Right lobe of liver (tissue), 6 donors: ENCODE measurements at regions not wholly inside any gene's neighbourhood (a gene's known extent, or its start where the extent isn't known, plus 50 kb on each side); places are given as distances from the start of the nearest gene placed in this dataset.

ENCODE experiments used
- ATAC-seq, 4 donors: fragments of 200-7000 bp; cut with Tn5 transposase; one replicate each; pipeline ENCODE4 v1.9.1; 2020; ENCODE audit warnings: mild to moderate bottlenecking in 4 of 4, moderate library complexity in 4 of 4
- DNase-seq, 3 donors: peaks; one replicate each; pipeline ENCODE4 v3.0.0-alpha.2; 2020
- H3K27ac ChIP-seq, 3 donors: fragments of 200-600 bp; one replicate each; pipeline ENCODE4 v1.8.0; 2022
- H3K27me3 ChIP-seq, 2 donors: fragments of 200-600 bp; one replicate each; pipeline ENCODE4 v1.8.0; 2022
- H3K36me3 ChIP-seq, 4 donors: fragments of 200-600 bp; sonication (generic) in 1 of 4; one replicate each; pipeline versions ENCODE4 v1.5.1 to v1.8.0; 2017 to 2022; ENCODE audit warnings: control low read depth in 1 of 4
- H3K4me1 ChIP-seq, 4 donors: fragments of 200-600 bp; sonication (generic) in 1 of 4; one replicate each; pipeline versions ENCODE4 v1.5.1 to v1.8.0; 2017 to 2022; ENCODE audit warnings: control low read depth in 1 of 4
- H3K4me3 ChIP-seq, 3 donors: fragments of 200-600 bp; one replicate each; pipeline ENCODE4 v1.8.0; 2022
- H3K9me3 ChIP-seq, 4 donors: fragments of 200-600 bp; sonication (generic) in 1 of 4; one replicate each; pipeline versions ENCODE4 v1.5.1 to v1.8.0; 2017 to 2022; ENCODE audit warnings: control low read depth in 1 of 4
- CTCF ChIP-seq, 4 donors: fragments of 200-600 bp in 3 of 4; fragments of 450-650 bp in 1 of 4; IDR thresholded peaks; one replicate each; pipeline versions ENCODE4 v1.5.1 to v1.8.0; 2016 to 2022; ENCODE audit warnings: antibody characterized with exemption in 4 of 4, mild to moderate bottlenecking in 2 of 4
- POLR2A ChIP-seq: fragments of 450-650 bp; IDR thresholded peaks from one replicate; pipeline ENCODE4 v1.6.1; 2017; ENCODE audit warnings: antibody characterized with exemption, mild to moderate bottlenecking
- WGBS: methylation state at CpG from one replicate; pipeline ENCODE4 v1.1.6; 2018; ENCODE audit warnings: low coverage, low lambda C conversion rate; ENCODE audit not compliant: insufficient coverage; ENCODE audit errors: missing lambda C conversion rate; 5-methylcytosine and 5-hydroxymethylcytosine counted together
- intact Hi-C, 2 donors: fragments of 100-400 bp; cut with DNase I; formaldehyde crosslinking; loops; one replicate each; pipeline versions ENCODE4 v1.11.2 to v1.14.1; 2022
- donor health status: DM: no; HTN: yes; CAD: no.
- donor health status: DM: no; HTN: no; CAD: no.
- donor health status: DM: no; HTN: no; CAD: no.
- donor health status: DM: no; HTN: yes; CAD: no.
- donor health status: DM: no; HTN: yes; CAD: no.

GRCh38 chr6:133697666-133698065 is 191.2 kb upstream of the TCF21 start:
- no peak for ATAC-seq
- H3K36me3 ChIP-seq: no peaks in the 10 kb centered on the region
- 37% methylated on average over 1 of the region's 1 CpG for WGBS
- no peaks in the 10 kb centered on the region for H3K4me1 ChIP-seq
- H3K27me3 ChIP-seq: no peaks in the 10 kb centered on the region
- no peaks in the 10 kb centered on the region for H3K9me3 ChIP-seq
- no peak for DNase-seq
- TF ChIP-seq POLR2A (no peak), CTCF (IDR thresholded peaks at IDR 0.05) (no peak)
- intact Hi-C loops: no loop called here
- no peak overlapping the region for H3K27ac ChIP-seq
- no peak overlapping the region for H3K4me3 ChIP-seq

- no peaks in the 10 kb centered on the region for H3K9me3 ChIP-seq
- no CpG with 5 or more reads among the region's 1 CpG for WGBS
- intact Hi-C loops: no loop called here
- no peak for ATAC-seq
- no peak overlapping the region for H3K27ac ChIP-seq
- no peaks in the 10 kb centered on the region for H3K27me3 ChIP-seq
- H3K36me3 ChIP-seq: no peaks in the 10 kb centered on the region
- TF ChIP-seq POLR2A (no peak), CTCF (IDR thresholded peaks at IDR 0.05) (no peak)
- no peak overlapping the region for H3K4me3 ChIP-seq
- DNase-seq: no peak
- H3K4me1 ChIP-seq: no peaks in the 10 kb centered on the region
Measured at GRCh38 chr6:133698272-133698671, 190.6 kb upstream of the TCF21 start.

- Histone ChIP-seq H3K27me3 (no peaks in the 10 kb centered on the region), H3K27ac (no peak overlapping the region), H3K9me3 (no peaks in the 10 kb centered on the region), H3K36me3 (no peaks in the 10 kb centered on the region), H3K4me3 (no peak overlapping the region), H3K4me1 (no peaks in the 10 kb centered on the region)
- no peak for DNase-seq
- peak in 1 of 4 donors; percentile 82 for ATAC-seq
- WGBS: 75% methylated on average over 1 of the region's 1 CpG
- TF ChIP-seq CTCF (IDR thresholded peaks at IDR 0.05): no peak
- TF ChIP-seq POLR2A: no peak
- intact Hi-C loops: no loop called here
Measured at GRCh38 chr6:133699741-133700385, 189.1 kb upstream of the TCF21 start.

GRCh38 chr6:133701633-133702331 is 187.1 kb upstream of the TCF21 start:
- peak in 1 of 4 donors; percentile 33 for ATAC-seq
- Histone ChIP-seq H3K36me3 (no peaks in the 10 kb centered on the region), H3K9me3 (no peaks in the 10 kb centered on the region), H3K4me1 (no peaks in the 10 kb centered on the region), H3K4me3 (no peak overlapping the region), H3K27me3 (no peaks in the 10 kb centered on the region), H3K27ac (no peak overlapping the region)
- no peak for DNase-seq
- TF ChIP-seq POLR2A (no peak), CTCF (IDR thresholded peaks at IDR 0.05) (no peak)
- intact Hi-C loops: no loop called here
- WGBS: 31% methylated on average over 8 of the region's 9 CpGs
